ENCODE measurements at regions not wholly inside any gene's neighbourhood (a gene's known extent, or its start where the extent isn't known, plus 50 kb on each side); places are given as distances from the start of the nearest gene placed in this dataset.

- TF ChIP-seq EZH2 (IDR thresholded peaks at IDR 0.05; ENCODE audit: borderline replicate concordance, low read length) (no peak), CTCF (IDR thresholded peaks at IDR 0.05; ENCODE audit: low read length) (no peak)
Measured at GRCh38 chr10:108787932-108788331, 1135.4 kb downstream of the XPNPEP1 start.

Data from OCI-LY1 (cell line).